ENCODE measurements at regions not wholly inside any gene's neighbourhood (a gene's known extent, or its start where the extent isn't known, plus 50 kb on each side); places are given as distances from the start of the nearest gene placed in this dataset.
A peak's percentile ranks its signal among the peaks of the same experiment; 100 is the strongest.
"Not testable (repeated sequence)": the region's sequence is repeated elsewhere in the genome, so short reads cannot be mapped to it uniquely, and the experiment has no call there.

DNA sequence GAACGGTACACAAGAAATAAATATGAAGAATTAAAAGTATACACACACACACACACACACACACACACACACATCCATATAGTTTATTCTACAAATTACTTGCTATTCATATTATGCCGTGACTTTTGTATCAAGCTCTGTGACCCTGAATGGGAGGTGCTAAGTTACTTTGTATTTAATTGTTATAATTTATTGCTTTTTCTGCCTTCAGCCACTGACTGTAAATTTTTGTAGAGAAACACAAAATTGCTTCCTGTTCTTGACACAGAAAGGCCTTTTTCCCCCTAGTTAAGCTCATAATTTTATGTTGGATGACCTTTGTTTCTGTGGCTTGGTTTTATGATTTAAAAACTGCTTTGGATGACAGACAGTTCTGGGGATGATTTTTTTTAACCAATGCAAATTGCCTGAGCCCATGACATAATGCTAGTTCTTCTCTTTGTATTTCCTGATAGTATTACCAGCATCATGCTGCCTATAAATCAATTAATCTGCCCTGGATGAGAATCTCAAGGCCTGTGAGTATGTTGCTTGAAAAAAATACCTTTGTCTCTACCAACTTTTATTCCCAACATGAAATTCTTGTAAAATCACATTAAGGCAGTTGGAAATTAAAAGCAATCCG is 140.0 kb downstream of the FMR1NB start:
- Mint-ChIP-seq H3K4me3 (no peak overlapping the region), H3K27me3 (no peaks in the 10 kb centered on the region), H3K36me3 (ENCODE audit: low read depth) (no peaks in the 10 kb centered on the region), H3K9me3 (no peaks in the 10 kb centered on the region), H3K4me1 (ENCODE audit: low read depth) (no peaks in the 10 kb centered on the region), H3K27ac (no peak overlapping the region)
- Histone ChIP-seq H3K27ac (ENCODE audit: low read depth in 1 of 2, low read length in 2 of 2) (no peak overlapping the region), H3K9me3 (ENCODE audit: control insufficient read depth in 1 of 2, insufficient read depth in 1 of 2, low read length in 2 of 2) (no peaks in the 10 kb centered on the region), H3K27me3 (ENCODE audit: control insufficient read depth in 1 of 2, insufficient read depth in 2 of 2, low read length in 2 of 2) (no peaks in the 10 kb centered on the region), H3K36me3 (ENCODE audit: insufficient read depth, low read length) (no peaks in the 10 kb centered on the region), H3K4me1 (ENCODE audit: insufficient read depth, low read length) (no peaks in the 10 kb centered on the region), H3K4me3 (ENCODE audit: low read length) (no peak overlapping the region)
- intact Hi-C loops (cut with DNase I, micrococcal nuclease), result no loop called here
- TF ChIP-seq CTCF (IDR thresholded peaks at IDR 0.05), result no peak
- DNase-seq, result no peak
- no peak for ATAC-seq (ENCODE audit: poor library complexity)
- POLR2A ChIA-PET, result no interaction called here
- CTCF ChIA-PET, result no interaction called here

DNA sequence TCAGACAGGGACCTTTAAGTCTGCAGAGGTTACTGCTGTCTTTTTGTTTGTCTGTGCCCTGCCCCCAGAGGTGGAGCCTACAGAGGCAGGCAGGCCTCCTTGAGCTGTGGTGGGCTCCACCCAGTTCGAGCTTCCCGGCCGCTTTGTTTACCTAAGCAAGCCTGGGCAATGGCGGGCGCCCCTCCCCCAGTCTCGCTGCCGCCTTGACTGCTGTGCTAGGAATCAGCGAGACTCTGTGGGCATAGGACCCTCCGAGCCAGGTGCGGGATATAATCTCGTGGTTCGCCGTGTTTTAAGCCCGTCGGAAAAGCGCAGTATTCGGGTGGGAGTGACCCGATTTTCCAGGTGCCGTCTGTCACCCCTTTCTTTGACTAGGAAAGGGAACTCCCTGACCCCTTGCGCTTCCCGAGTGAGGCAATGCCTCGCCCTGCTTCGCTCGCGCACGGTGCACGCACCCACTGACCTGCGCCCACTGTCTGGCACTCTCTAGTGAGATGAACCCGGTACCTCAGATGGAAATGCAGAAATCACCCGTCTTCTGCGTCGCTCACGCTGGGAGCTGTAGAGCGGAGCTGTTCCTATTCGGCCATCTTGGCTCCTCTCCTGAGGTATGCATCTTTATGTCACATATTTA is 147.9 kb downstream of the FMR1NB start:
- DNase-seq, result peak in 1 of 14 experiments; percentile 3
- H3K36me3 ChIP-seq (ENCODE audit: insufficient read depth, low read length); H3K9me3 ChIP-seq (ENCODE audit: control insufficient read depth in 1 of 2, insufficient read depth in 1 of 2, low read length in 2 of 2); H3K4me1 ChIP-seq (ENCODE audit: insufficient read depth, low read length); POLR2A ChIA-PET; H3K4me1 Mint-ChIP-seq (ENCODE audit: low read depth); H3K4me3 ChIP-seq (ENCODE audit: low read length); H3K27me3 ChIP-seq (ENCODE audit: control insufficient read depth in 1 of 2, insufficient read depth in 2 of 2, low read length in 2 of 2); H3K27ac ChIP-seq (ENCODE audit: low read depth in 1 of 2, low read length in 2 of 2); intact Hi-C loops (cut with DNase I, micrococcal nuclease); H3K27me3 Mint-ChIP-seq; H3K9me3 Mint-ChIP-seq; H3K27ac Mint-ChIP-seq; H3K4me3 Mint-ChIP-seq; ATAC-seq (ENCODE audit: poor library complexity); CTCF ChIA-PET; H3K36me3 Mint-ChIP-seq (ENCODE audit: low read depth): not testable (repeated sequence)

- no peak overlapping the region for H3K27ac ChIP-seq (ENCODE audit: low read depth in 1 of 2, low read length in 2 of 2)
- Mint-ChIP-seq H3K9me3 (no peaks in the 10 kb centered on the region), H3K27ac (no peak overlapping the region), H3K36me3 (ENCODE audit: low read depth) (no peaks in the 10 kb centered on the region), H3K27me3 (no peaks in the 10 kb centered on the region), H3K4me1 (ENCODE audit: low read depth) (peaks cover 5% of the 10 kb centered on the region), H3K4me3 (no peak overlapping the region)
- ChIA-PET POLR2A (no interaction called here), CTCF (interaction anchor here (1.3 kb wide), 1 partner anchor 1338 kb away, joined by 3 read pairs; no protein-coding TSS in a partner anchor)
- no peak overlapping the region for H3K4me3 ChIP-seq (ENCODE audit: low read length)
- intact Hi-C loops (cut with DNase I, micrococcal nuclease), result loop anchor here (1.0 to 2.0 kb wide), 3 partner anchors 1154 to 1338 kb away; no protein-coding TSS in a partner anchor
- TF ChIP-seq CTCF (IDR thresholded peaks at IDR 0.05), result peak; percentile 46
- DNase-seq (peak in 3 of 14 experiments; percentile 25 to 35 (median 32)), ATAC-seq (ENCODE audit: poor library complexity) (no peak)
- no peaks in the 10 kb centered on the region for H3K27me3 ChIP-seq (ENCODE audit: control insufficient read depth in 1 of 2, insufficient read depth in 2 of 2, low read length in 2 of 2)
- no peaks in the 10 kb centered on the region for H3K4me1 ChIP-seq (ENCODE audit: insufficient read depth, low read length)
- H3K36me3 ChIP-seq (ENCODE audit: insufficient read depth, low read length), result no peaks in the 10 kb centered on the region
- H3K9me3 ChIP-seq (ENCODE audit: control insufficient read depth in 1 of 2, insufficient read depth in 1 of 2, low read length in 2 of 2), result no peaks in the 10 kb centered on the region
These were observed 152.1 kb downstream of the FMR1NB start for GRCh38 chrX:148133105-148133725.
